Endothelial cell of umbilical vein (primary cell): ENCODE measurements at regions not wholly inside any gene's neighbourhood (a gene's known extent, or its start where the extent isn't known, plus 50 kb on each side); places are given as distances from the start of the nearest gene placed in this dataset.

Experiments used
- BruUV-seq: library from RNA; stranded (reverse); fragments of 400-500 nt; replicated peaks from 2 replicates; lab custom pipeline; 2021; lab: Mats Ljungman, UMichigan
- CTCF ChIA-PET: fragments of 300-600, 350-600 bp; sonication (Branson Sonifier 250); formaldehyde crosslinking; loops from one replicate; lab custom pipeline; 2021; ENCODE audit warnings: antibody characterized with exemption, inconsistent platforms; lab: Charles Lee
- POLR2A ChIA-PET: fragments of 300-600, 350-600 bp; sonication (Branson Sonifier 250); formaldehyde crosslinking; loops from one replicate; lab custom pipeline; 2021; ENCODE audit warnings: antibody characterized with exemption, inconsistent platforms; lab: Charles Lee
- DNase-seq: peaks from one replicate; pipeline ENCODE4 v3.0.0-alpha.2; 2011; ENCODE audit warnings: low read depth, low spot score
- FAIRE-seq: peaks from 2 replicates; lab custom pipeline; 2011; peaks lifted over from hg19 to GRCh38; lab: Jason Lieb, UNC
- H2AFZ ChIP-seq: 2 replicates; pipeline ENCODE4 v1.6.0; 2012; ENCODE audit warnings: low read depth, low read length, control low read depth, inconsistent platforms
- H3K27ac ChIP-seq: 2 replicates; pipeline ENCODE4 v1.5.1; 2011; ENCODE audit warnings: low read depth, mild to moderate bottlenecking, control low read depth, low read length, moderate library complexity; ENCODE audit not compliant: insufficient read depth
- H3K27me3 ChIP-seq, 2 experiments: 2 replicates each; pipeline versions ENCODE4 v1.6.0 to v1.6.1; 2011; ENCODE audit warnings: low read length in 2 of 2, mixed read lengths in 1 of 2; ENCODE audit not compliant: control insufficient read depth in 2 of 2, insufficient read depth in 2 of 2
- H3K36me3 ChIP-seq, 2 experiments: 2 replicates in 1 of 2; 3 replicates in 1 of 2; pipeline ENCODE4 v1.5.1; 2011; ENCODE audit warnings: low read length in 2 of 2, mild to moderate bottlenecking in 1 of 2, moderate library complexity in 1 of 2; ENCODE audit not compliant: control insufficient read depth in 2 of 2, insufficient read depth in 2 of 2; ENCODE audit errors: extremely low read depth in 1 of 2
- H3K4me1 ChIP-seq: 3 replicates; pipeline ENCODE4 v1.5.1; 2011; ENCODE audit warnings: mild to moderate bottlenecking, low read length; ENCODE audit not compliant: control insufficient read depth, insufficient read depth; ENCODE audit errors: extremely low read depth
- H3K4me2 ChIP-seq: 2 replicates; pipeline ENCODE4 v1.6.1; 2011; ENCODE audit warnings: low read length, control low read depth, mixed read lengths; ENCODE audit not compliant: insufficient read depth
- H3K4me3 ChIP-seq, 3 experiments: fragments of 200-600 bp in 1 of 3; sonication (generic), shearing (Covaris generic) in 1 of 3; replicated peaks in 1 of 3; 2 replicates each; pipeline ENCODE4 v1.5.1; 2011 to 2016; ENCODE audit warnings: control low read depth in 3 of 3, low read length in 3 of 3, mild to moderate bottlenecking in 2 of 3, inconsistent platforms in 1 of 3, low read depth in 1 of 3, moderate library complexity in 1 of 3; ENCODE audit not compliant: insufficient read depth in 1 of 3
- H3K79me2 ChIP-seq: 2 replicates; pipeline ENCODE4 v1.6.0; 2012; ENCODE audit warnings: low read length, inconsistent platforms; ENCODE audit not compliant: control insufficient read depth, insufficient read depth
- H3K9ac ChIP-seq: replicated peaks from 2 replicates; pipeline ENCODE3; 2011; ENCODE audit warnings: low read length, control low read depth; ENCODE audit not compliant: insufficient read depth; ENCODE audit errors: extremely low read depth
- H3K9me1 ChIP-seq: replicated peaks from 3 replicates; pipeline ENCODE4 v1.6.0; 2011; ENCODE audit warnings: mild to moderate bottlenecking, low read length; ENCODE audit not compliant: control insufficient read depth, insufficient read depth; ENCODE audit errors: extremely low read depth
- H3K9me3 ChIP-seq: replicated peaks from 2 replicates; pipeline ENCODE4 v1.5.1; 2012; ENCODE audit warnings: low read length, inconsistent platforms; ENCODE audit not compliant: control insufficient read depth, insufficient read depth
- H4K20me1 ChIP-seq: replicated peaks from 2 replicates; pipeline ENCODE3; 2011; ENCODE audit warnings: mild to moderate bottlenecking, low read length; ENCODE audit not compliant: control insufficient read depth, insufficient read depth; ENCODE audit errors: extremely low read depth
- CTCF ChIP-seq, 2 donors: IDR thresholded peaks; 1 replicate in 1 of 2; 2 replicates in 1 of 2; pipeline ENCODE4 v1.5.1; 2011; ENCODE audit warnings: low read length in 2 of 2, mild to moderate bottlenecking in 2 of 2, moderate library complexity in 2 of 2, control low read depth in 1 of 2, inconsistent platforms in 1 of 2, low read depth in 1 of 2; ENCODE audit not compliant: insufficient read depth in 1 of 2; ENCODE audit errors: extremely low read depth in 1 of 2
- EZH2 ChIP-seq: IDR thresholded peaks from 2 replicates; pipeline ENCODE4 v1.6.1; 2012; ENCODE audit warnings: borderline replicate concordance, low read depth, mild to moderate bottlenecking, moderate library complexity, low read length, inconsistent platforms; ENCODE audit not compliant: severe bottlenecking
- FOS ChIP-seq: IDR thresholded peaks from 2 replicates; pipeline ENCODE4 v1.6.1; 2011; ENCODE audit warnings: mild to moderate bottlenecking, low read length, moderate library complexity, borderline replicate concordance; ENCODE audit not compliant: insufficient read depth
- JUN ChIP-seq: IDR thresholded peaks from 2 replicates; pipeline ENCODE4 v1.6.1; 2011; ENCODE audit warnings: borderline replicate concordance, low read depth; ENCODE audit not compliant: insufficient read length, insufficient read depth
- MAX ChIP-seq: IDR thresholded peaks from 2 replicates; pipeline ENCODE4 v1.6.1; 2011; ENCODE audit not compliant: insufficient read depth, insufficient read length
- MYC ChIP-seq: IDR thresholded peaks from one replicate; pipeline ENCODE4 v1.6.1; 2011; ENCODE audit warnings: mild to moderate bottlenecking, low read depth, low read length
- POLR2A ChIP-seq: IDR thresholded peaks from 2 replicates; pipeline ENCODE4 v1.6.1; 2012; ENCODE audit warnings: low read depth, mild to moderate bottlenecking, control low read depth, low read length
- POLR2AphosphoS5 ChIP-seq: IDR thresholded peaks from 2 replicates; pipeline ENCODE4 v1.6.1; 2012; ENCODE audit warnings: low read depth, mild to moderate bottlenecking, control low read depth, low read length, moderate library complexity; ENCODE audit not compliant: insufficient read depth
- dilution Hi-C: fragments of 300-500 bp; cut with MboI; formaldehyde crosslinking; loops from one replicate; pipeline ENCODE4 v1.15.0; 2019; ENCODE audit warnings: low sequenced_read_pairs; ENCODE audit not compliant: extremely low pct_ligation_motif_present
- intact Hi-C: fragments of 100-400 bp; cut with micrococcal nuclease; formaldehyde crosslinking; loops from one replicate; pipeline ENCODE4 v1.10.0; 2022

DNA sequence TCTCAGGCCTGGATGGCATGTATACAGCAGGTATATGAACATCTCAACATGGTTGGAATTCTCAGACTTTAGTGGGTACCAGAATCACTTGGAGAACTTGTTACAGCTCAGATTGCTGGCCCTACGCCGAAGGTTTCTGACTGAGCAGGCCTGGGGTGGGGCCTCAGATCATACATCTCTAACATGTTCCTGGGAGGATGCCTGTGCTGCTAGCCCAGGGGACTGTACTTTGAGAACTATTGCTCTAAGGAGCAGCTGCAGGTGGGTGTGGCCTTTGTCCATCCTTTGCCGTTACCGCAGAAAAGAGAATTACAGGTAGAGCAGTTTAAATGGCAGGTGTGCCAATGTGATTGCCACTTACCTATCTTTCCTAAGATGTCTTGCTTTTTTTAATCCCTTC lies 310.5 kb upstream of the JAG1 start:
- no TSS peak for BruUV-seq
- no peaks in the 10 kb centered on the region for H3K79me2 ChIP-seq
- H3K27ac ChIP-seq = no peak overlapping the region
- H3K9me1 ChIP-seq = no peaks in the 10 kb centered on the region
- no peaks in the 10 kb centered on the region for H4K20me1 ChIP-seq
- POLR2A ChIA-PET = interaction anchor here (1.2 kb wide), 1 partner anchor 10 kb away, joined by 4 read pairs; no protein-coding TSS in a partner anchor
- no peak overlapping the region for H3K4me3 ChIP-seq
- CTCF ChIA-PET = interaction anchor here (0.8 to 1.5 kb wide), 2 partner anchors 10 to 18 kb away, joined by 3 read pairs; no protein-coding TSS in a partner anchor
- no peaks in the 10 kb centered on the region for H3K4me1 ChIP-seq
- TF ChIP-seq JUN = no peak
- TF ChIP-seq MAX = no peak
- H3K27me3 ChIP-seq = no peaks in the 10 kb centered on the region
- H3K4me2 ChIP-seq = no peak overlapping the region
- intact Hi-C loops (no loop called here), dilution Hi-C loops (no loop called here)
- H3K36me3 ChIP-seq = no peaks in the 10 kb centered on the region
- H2AFZ ChIP-seq = no peak overlapping the region
- H3K9ac ChIP-seq = no peak overlapping the region
- DNase-seq = no peak
- no peaks in the 10 kb centered on the region for H3K9me3 ChIP-seq
- FAIRE-seq = no peak

GRCh38 chr20:10984913-10985312 lies 311.1 kb upstream of the JAG1 start:
- ChIA-PET POLR2A (no interaction called here), CTCF (no interaction called here)
- Histone ChIP-seq H3K4me3 (no peak overlapping the region), H3K79me2 (no peaks in the 10 kb centered on the region), H3K9me3 (no peaks in the 10 kb centered on the region), H3K9me1 (no peaks in the 10 kb centered on the region), H3K27me3 (no peaks in the 10 kb centered on the region), H3K36me3 (no peaks in the 10 kb centered on the region), H3K4me1 (no peaks in the 10 kb centered on the region), H3K4me2 (no peak overlapping the region), H3K9ac (no peak overlapping the region), H3K27ac (no peak overlapping the region), H4K20me1 (no peaks in the 10 kb centered on the region), H2AFZ (no peak overlapping the region)
- no TSS peak for BruUV-seq
- FAIRE-seq (no peak), DNase-seq (no peak)
- intact Hi-C loops (no loop called here), dilution Hi-C loops (no loop called here)
- TF ChIP-seq CTCF (IDR thresholded peaks at IDR 0.05; ENCODE audit: extremely low read depth in 1 of 2, insufficient read depth in 1 of 2, low read depth in 1 of 2, low read length in 2 of 2) (no peak), JUN (no peak), FOS (no peak), MYC (no peak), EZH2 (no peak), POLR2AphosphoS5 (no peak), POLR2A (no peak)
